ENCODE measurements at regions not wholly inside any gene's neighbourhood (a gene's known extent, or its start where the extent isn't known, plus 50 kb on each side); places are given as distances from the start of the nearest gene placed in this dataset.

DNA sequence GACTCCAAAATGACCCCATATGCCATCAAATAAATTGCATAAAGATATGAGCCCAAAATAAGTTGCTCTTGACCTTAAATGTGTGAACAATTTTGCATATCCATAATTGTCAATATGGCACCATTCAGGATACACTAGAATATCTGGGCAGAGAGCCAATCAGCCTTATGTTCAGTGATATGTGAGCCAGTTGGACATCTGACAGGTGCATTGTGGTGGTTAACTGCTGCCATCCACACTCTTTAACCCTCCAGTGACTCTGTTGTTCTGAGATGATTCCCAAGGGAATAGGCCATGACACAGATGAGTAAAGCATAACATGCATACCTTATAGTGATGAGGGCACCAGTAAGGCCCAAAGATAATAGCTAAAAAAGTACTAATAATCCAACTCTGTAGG is 500.1 kb downstream of the PCDH18 start:
- POLR2A ChIA-PET, result no interaction called here
- Histone ChIP-seq H3K9me3 (ENCODE audit: control insufficient read depth, insufficient read depth, low read length) (no peaks in the 10 kb centered on the region), H3K4me3 (ENCODE audit: low read depth, low read length) (no peak overlapping the region), H3K27ac (ENCODE audit: low read depth, low read length) (no peak overlapping the region), H3K27me3 (ENCODE audit: control insufficient read depth, insufficient read depth, low read length) (no peaks in the 10 kb centered on the region)
- CTCF ChIA-PET, result no interaction called here
- TF ChIP-seq, protein P1, sequence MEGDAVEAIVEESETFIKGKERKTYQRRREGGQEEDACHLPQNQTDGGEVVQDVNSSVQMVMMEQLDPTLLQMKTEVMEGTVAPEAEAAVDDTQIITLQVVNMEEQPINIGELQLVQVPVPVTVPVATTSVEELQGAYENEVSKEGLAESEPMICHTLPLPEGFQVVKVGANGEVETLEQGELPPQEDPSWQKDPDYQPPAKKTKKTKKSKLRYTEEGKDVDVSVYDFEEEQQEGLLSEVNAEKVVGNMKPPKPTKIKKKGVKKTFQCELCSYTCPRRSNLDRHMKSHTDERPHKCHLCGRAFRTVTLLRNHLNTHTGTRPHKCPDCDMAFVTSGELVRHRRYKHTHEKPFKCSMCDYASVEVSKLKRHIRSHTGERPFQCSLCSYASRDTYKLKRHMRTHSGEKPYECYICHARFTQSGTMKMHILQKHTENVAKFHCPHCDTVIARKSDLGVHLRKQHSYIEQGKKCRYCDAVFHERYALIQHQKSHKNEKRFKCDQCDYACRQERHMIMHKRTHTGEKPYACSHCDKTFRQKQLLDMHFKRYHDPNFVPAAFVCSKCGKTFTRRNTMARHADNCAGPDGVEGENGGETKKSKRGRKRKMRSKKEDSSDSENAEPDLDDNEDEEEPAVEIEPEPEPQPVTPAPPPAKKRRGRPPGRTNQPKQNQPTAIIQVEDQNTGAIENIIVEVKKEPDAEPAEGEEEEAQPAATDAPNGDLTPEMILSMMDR (IDR thresholded peaks at IDR 0.05; ENCODE audit: low read depth, low read length), result no peak
- no peak for DNase-seq (ENCODE audit: low read depth, low spot score)

GRCh38 chr4:137029026-137029425 is 503.3 kb downstream of the PCDH18 start:
- no peak overlapping the region for H3K4me3 ChIP-seq (ENCODE audit: low read depth, low read length)
- TF ChIP-seq, protein P1 (IDR thresholded peaks at IDR 0.05; ENCODE audit: low read depth, low read length), result no peak
- DNase-seq (ENCODE audit: low read depth, low spot score), result no peak
- H3K27me3 ChIP-seq (ENCODE audit: control insufficient read depth, insufficient read depth, low read length), result no peaks in the 10 kb centered on the region
- H3K9me3 ChIP-seq (ENCODE audit: control insufficient read depth, insufficient read depth, low read length), result no peaks in the 10 kb centered on the region
- H3K27ac ChIP-seq (ENCODE audit: low read depth, low read length), result no peak overlapping the region
- ChIA-PET CTCF (no interaction called here), POLR2A (no interaction called here)

- Histone ChIP-seq H3K9me3 (ENCODE audit: control insufficient read depth, insufficient read depth, low read length) (no peaks in the 10 kb centered on the region), H3K4me3 (ENCODE audit: low read depth, low read length) (no peak overlapping the region), H3K27me3 (ENCODE audit: control insufficient read depth, insufficient read depth, low read length) (no peaks in the 10 kb centered on the region), H3K27ac (ENCODE audit: low read depth, low read length) (no peak overlapping the region)
- no peak for DNase-seq (ENCODE audit: low read depth, low spot score)
- TF ChIP-seq, protein P1 (IDR thresholded peaks at IDR 0.05; ENCODE audit: low read depth, low read length), result no peak
- CTCF ChIA-PET, result no interaction called here
- POLR2A ChIA-PET, result no interaction called here
These were observed 506.7 kb downstream of the PCDH18 start for GRCh38 chr4:137025484-137026059.

GRCh38 chr4:137015426-137016409 is 516.6 kb downstream of the PCDH18 start:
- DNase-seq (ENCODE audit: low read depth, low spot score), result no peak
- Histone ChIP-seq H3K27me3 (ENCODE audit: control insufficient read depth, insufficient read depth, low read length) (no peaks in the 10 kb centered on the region), H3K9me3 (ENCODE audit: control insufficient read depth, insufficient read depth, low read length) (no peaks in the 10 kb centered on the region), H3K4me3 (ENCODE audit: low read depth, low read length) (no peak overlapping the region), H3K27ac (ENCODE audit: low read depth, low read length) (no peak overlapping the region)
- TF ChIP-seq, protein P1 (IDR thresholded peaks at IDR 0.05; ENCODE audit: low read depth, low read length), result no peak
- ChIA-PET CTCF (no interaction called here), POLR2A (no interaction called here)

DNA sequence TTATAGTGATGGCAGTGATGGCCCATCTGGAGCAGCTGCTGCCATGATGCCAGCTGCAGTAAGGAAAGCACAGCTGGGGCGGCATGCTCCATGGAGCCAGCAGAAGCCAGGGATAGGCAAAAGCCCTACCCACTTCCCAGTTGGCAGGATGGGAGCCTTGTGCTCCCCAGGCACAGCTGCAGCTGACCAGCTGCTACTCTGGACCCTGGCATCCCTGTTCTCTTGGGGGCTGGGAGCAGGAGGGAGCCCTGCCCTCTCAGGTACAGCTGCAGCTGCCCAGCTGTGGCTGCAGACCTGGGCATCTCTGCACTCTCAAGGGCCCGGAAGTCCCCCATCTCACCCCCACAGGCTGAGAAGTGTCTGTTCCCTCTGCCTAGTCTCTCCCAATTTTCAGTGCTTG is 531.9 kb downstream of the PCDH18 start:
- TF ChIP-seq, protein P1 (IDR thresholded peaks at IDR 0.05; ENCODE audit: low read depth, low read length), result no peak
- H3K27ac ChIP-seq (ENCODE audit: low read depth, low read length), result no peak overlapping the region
- H3K4me3 ChIP-seq (ENCODE audit: low read depth, low read length), result no peak overlapping the region
- H3K9me3 ChIP-seq (ENCODE audit: control insufficient read depth, insufficient read depth, low read length), result peaks cover 4% of the 10 kb centered on the region; the same call in 1 of the 2 replicates
- ChIA-PET CTCF (no interaction called here), POLR2A (no interaction called here)
- H3K27me3 ChIP-seq (ENCODE audit: control insufficient read depth, insufficient read depth, low read length), result no peaks in the 10 kb centered on the region
- no peak for DNase-seq (ENCODE audit: low read depth, low spot score)
